ENCODE measurements at regions not wholly inside any gene's neighbourhood (a gene's known extent, or its start where the extent isn't known, plus 50 kb on each side); places are given as distances from the start of the nearest gene placed in this dataset.

DNA sequence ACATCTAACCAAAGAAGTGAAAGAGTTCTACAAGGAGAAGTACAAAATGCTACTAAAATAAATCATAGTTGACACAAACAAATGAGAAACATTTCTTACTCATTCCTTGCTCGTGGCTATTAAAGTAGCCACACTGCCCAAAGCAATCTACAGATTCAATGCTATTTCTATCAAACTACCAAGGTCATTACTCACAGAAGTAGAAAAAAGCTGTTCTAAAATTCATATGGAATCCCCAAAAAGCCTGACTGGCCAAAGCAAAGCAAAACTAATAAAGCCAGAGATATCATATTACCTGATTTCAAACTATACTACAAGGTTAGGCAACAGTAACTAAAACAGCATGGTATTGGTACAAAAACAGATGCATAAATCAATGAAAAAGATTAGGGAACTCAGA, 305.6 kb downstream of the RPAP3 start:
- Histone ChIP-seq H3K36me3 (ENCODE audit: low read depth, low read length) (no peaks in the 10 kb centered on the region), H3K4me1 (ENCODE audit: insufficient read depth, low read length) (peaks cover 18% of the 10 kb centered on the region), H4K20me1 (ENCODE audit: low read length) (no peaks in the 10 kb centered on the region), H3K79me2 (ENCODE audit: low read length) (no peaks in the 10 kb centered on the region), H3K27ac (ENCODE audit: low read length) (no peak overlapping the region), H3K9me2 (replicated peaks; ENCODE audit: low read length) (no peaks in the 10 kb centered on the region), H3K9ac (ENCODE audit: low read length) (no peak overlapping the region), H3K4me3 (ENCODE audit: low read length) (no peak overlapping the region), H3K27me3 (ENCODE audit: low read length) (no peaks in the 10 kb centered on the region), H3K4me2 (ENCODE audit: low read length) (no peak overlapping the region), H3F3A (ENCODE audit: low read length, unreplicated experiment) (no peaks in the 10 kb centered on the region), H3K9me3 (ENCODE audit: low read length) (no peaks in the 10 kb centered on the region), H2AFZ (ENCODE audit: low read length) (no peak overlapping the region)
- ChIA-PET CTCF (no interaction called here), POLR2A (ENCODE audit: unreplicated experiment) (interaction anchor here (0.7 kb wide), 1 partner anchor 149 kb away, joined by 13 read pairs; no protein-coding TSS in a partner anchor)
- TF ChIP-seq EZH2 (IDR thresholded peaks at IDR 0.05; ENCODE audit: low read length, unreplicated experiment), result no peak
- DNase-seq (peak; percentile 49), ATAC-seq (peak; percentile 28)
- intact Hi-C loops (cut with micrococcal nuclease), result no loop called here
- BruUV-seq (replicated peaks), result no TSS peak

DNA sequence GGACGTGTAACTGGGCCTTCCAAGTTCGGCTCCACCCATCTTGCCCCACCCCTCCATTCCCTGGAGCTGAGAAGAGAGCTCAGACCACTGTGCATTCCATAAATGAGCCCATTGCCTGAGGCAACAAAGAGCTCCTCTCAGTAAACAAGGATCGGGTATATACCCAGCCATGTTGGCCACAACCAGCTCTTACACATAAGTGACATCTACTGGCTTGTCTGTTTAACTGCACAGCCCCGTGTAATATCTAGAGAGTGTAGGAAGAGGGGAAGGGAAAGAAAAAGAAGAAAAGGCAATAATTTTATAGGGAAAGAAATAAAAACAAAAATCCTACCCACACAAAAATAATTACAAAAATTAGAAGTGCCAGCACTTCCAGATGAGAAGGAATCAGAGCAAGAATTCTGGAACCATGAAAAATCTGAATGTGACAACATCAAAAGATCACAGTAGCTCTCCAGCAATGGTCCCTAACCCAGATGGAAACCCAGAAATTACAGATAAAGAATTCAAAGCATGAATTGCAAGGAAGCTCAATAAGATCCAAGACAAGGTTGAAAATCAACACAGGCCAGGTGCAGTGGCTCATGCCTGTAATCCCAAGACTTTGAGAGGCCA, 308.1 kb downstream of the RPAP3 start:
- CTCF ChIA-PET, result interaction anchor here (0.5 to 1.5 kb wide), 6 partner anchors 11 to 722 kb away, joined by 3 to 19 read pairs (median 3); no protein-coding TSS in a partner anchor
- Histone ChIP-seq H3K36me3 (ENCODE audit: low read depth, low read length) (no peaks in the 10 kb centered on the region), H3K9ac (ENCODE audit: low read length) (no peak overlapping the region), H4K20me1 (ENCODE audit: low read length) (no peaks in the 10 kb centered on the region), H3K9me3 (ENCODE audit: low read length) (no peaks in the 10 kb centered on the region), H3K79me2 (ENCODE audit: low read length) (no peaks in the 10 kb centered on the region), H3K27ac (ENCODE audit: low read length) (no peak overlapping the region), H3F3A (ENCODE audit: low read length, unreplicated experiment) (no peaks in the 10 kb centered on the region), H3K4me1 (ENCODE audit: insufficient read depth, low read length) (peaks cover 25% of the 10 kb centered on the region), H3K9me2 (replicated peaks; ENCODE audit: low read length) (no peaks in the 10 kb centered on the region), H3K4me2 (ENCODE audit: low read length) (no peak overlapping the region), H3K27me3 (ENCODE audit: low read length) (no peaks in the 10 kb centered on the region), H3K4me3 (ENCODE audit: low read length) (no peak overlapping the region), H2AFZ (ENCODE audit: low read length) (no peak overlapping the region)
- POLR2A ChIA-PET (ENCODE audit: unreplicated experiment), result interaction anchor here (0.6 kb wide), 1 partner anchor 606 kb away, joined by 3 read pairs; no protein-coding TSS in a partner anchor
- TF ChIP-seq, protein P1, sequence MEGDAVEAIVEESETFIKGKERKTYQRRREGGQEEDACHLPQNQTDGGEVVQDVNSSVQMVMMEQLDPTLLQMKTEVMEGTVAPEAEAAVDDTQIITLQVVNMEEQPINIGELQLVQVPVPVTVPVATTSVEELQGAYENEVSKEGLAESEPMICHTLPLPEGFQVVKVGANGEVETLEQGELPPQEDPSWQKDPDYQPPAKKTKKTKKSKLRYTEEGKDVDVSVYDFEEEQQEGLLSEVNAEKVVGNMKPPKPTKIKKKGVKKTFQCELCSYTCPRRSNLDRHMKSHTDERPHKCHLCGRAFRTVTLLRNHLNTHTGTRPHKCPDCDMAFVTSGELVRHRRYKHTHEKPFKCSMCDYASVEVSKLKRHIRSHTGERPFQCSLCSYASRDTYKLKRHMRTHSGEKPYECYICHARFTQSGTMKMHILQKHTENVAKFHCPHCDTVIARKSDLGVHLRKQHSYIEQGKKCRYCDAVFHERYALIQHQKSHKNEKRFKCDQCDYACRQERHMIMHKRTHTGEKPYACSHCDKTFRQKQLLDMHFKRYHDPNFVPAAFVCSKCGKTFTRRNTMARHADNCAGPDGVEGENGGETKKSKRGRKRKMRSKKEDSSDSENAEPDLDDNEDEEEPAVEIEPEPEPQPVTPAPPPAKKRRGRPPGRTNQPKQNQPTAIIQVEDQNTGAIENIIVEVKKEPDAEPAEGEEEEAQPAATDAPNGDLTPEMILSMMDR (conservative IDR thresholded peaks at IDR 0.05; ENCODE audit: low read depth, low read length), result peak; percentile 93
- TF ChIP-seq EZH2 (IDR thresholded peaks at IDR 0.05; ENCODE audit: low read length, unreplicated experiment), result no peak
- TF ChIP-seq EZH2phosphoT487 (IDR thresholded peaks at IDR 0.05; ENCODE audit: borderline replicate concordance, low read length), result no peak
- BruUV-seq (replicated peaks), result no TSS peak
- DNase-seq (peak; percentile 94), ATAC-seq (peak; percentile 88)
- intact Hi-C loops (cut with micrococcal nuclease), result loop anchor here (1.0 to 5.0 kb wide), 6 partner anchors 89 to 365 kb away; no protein-coding TSS in a partner anchor

- H3K36me3 ChIP-seq (ENCODE audit: low read depth, low read length), result no peaks in the 10 kb centered on the region
- H3K4me3 ChIP-seq (ENCODE audit: low read length), result no peak overlapping the region
- intact Hi-C loops (cut with micrococcal nuclease), result loop anchor here (1.0 to 5.0 kb wide), 6 partner anchors 88 to 365 kb away; no protein-coding TSS in a partner anchor
- BruUV-seq (replicated peaks), result no TSS peak
- H3K27me3 ChIP-seq (ENCODE audit: low read length), result no peaks in the 10 kb centered on the region
- H4K20me1 ChIP-seq (ENCODE audit: low read length), result no peaks in the 10 kb centered on the region
- H3F3A ChIP-seq (ENCODE audit: low read length, unreplicated experiment), result no peaks in the 10 kb centered on the region
- no peak overlapping the region for H3K4me2 ChIP-seq (ENCODE audit: low read length)
- H3K9me2 ChIP-seq (replicated peaks; ENCODE audit: low read length), result no peaks in the 10 kb centered on the region
- H2AFZ ChIP-seq (ENCODE audit: low read length), result no peak overlapping the region
- no peak overlapping the region for H3K27ac ChIP-seq (ENCODE audit: low read length)
- no peak overlapping the region for H3K9ac ChIP-seq (ENCODE audit: low read length)
- TF ChIP-seq EZH2phosphoT487 (IDR thresholded peaks at IDR 0.05; ENCODE audit: borderline replicate concordance, low read length) (no peak), EZH2 (IDR thresholded peaks at IDR 0.05; ENCODE audit: low read length, unreplicated experiment) (no peak)
- TF ChIP-seq, protein P1 (conservative IDR thresholded peaks at IDR 0.05; ENCODE audit: low read depth, low read length), result no peak
- DNase-seq (no peak), ATAC-seq (no peak)
- H3K4me1 ChIP-seq (ENCODE audit: insufficient read depth, low read length), result peaks cover 26% of the 10 kb centered on the region
- no peaks in the 10 kb centered on the region for H3K79me2 ChIP-seq (ENCODE audit: low read length)
- H3K9me3 ChIP-seq (ENCODE audit: low read length), result no peaks in the 10 kb centered on the region
- ChIA-PET POLR2A (ENCODE audit: unreplicated experiment) (interaction anchor here (0.6 kb wide), 1 partner anchor 606 kb away, joined by 3 read pairs; no protein-coding TSS in a partner anchor), CTCF (interaction anchor here (0.5 to 1.5 kb wide), 5 partner anchors 11 to 444 kb away, joined by 3 to 19 read pairs (median 3); no protein-coding TSS in a partner anchor)
Measured at GRCh38 chr12:47396902-47397663, 308.7 kb downstream of the RPAP3 start.

Measured in PC-3 (cell line).